Glutamatergic neuron (in vitro differentiated cells): ENCODE measurements at regions not wholly inside any gene's neighbourhood (a gene's known extent, or its start where the extent isn't known, plus 50 kb on each side); places are given as distances from the start of the nearest gene placed in this dataset.

Source experiments
- DNase-seq: peaks from one replicate; pipeline ENCODE4 v3.0.0; 2022
- H3K27ac Mint-ChIP-seq: one replicate; pipeline ENCODE4 v1.8.0; 2020; ENCODE audit warnings: mild to moderate bottlenecking, mixed read lengths, inconsistent platforms; ENCODE audit not compliant: unreplicated experiment
- H3K27me3 Mint-ChIP-seq: one replicate; pipeline ENCODE4 v1.8.0; 2020; ENCODE audit warnings: mild to moderate bottlenecking, moderate library complexity, mixed read lengths, inconsistent platforms; ENCODE audit not compliant: unreplicated experiment
- H3K36me3 Mint-ChIP-seq: one replicate; pipeline ENCODE4 v1.8.0; 2020; ENCODE audit warnings: mild to moderate bottlenecking, mixed read lengths, inconsistent platforms; ENCODE audit not compliant: unreplicated experiment
- H3K4me1 Mint-ChIP-seq: one replicate; pipeline ENCODE4 v1.8.0; 2020; ENCODE audit warnings: mild to moderate bottlenecking, low read depth, mixed read lengths, inconsistent platforms; ENCODE audit not compliant: unreplicated experiment
- H3K4me3 Mint-ChIP-seq: one replicate; pipeline ENCODE4 v1.8.0; 2020; ENCODE audit warnings: mild to moderate bottlenecking, mixed read lengths, inconsistent platforms; ENCODE audit not compliant: unreplicated experiment
- H3K9me3 Mint-ChIP-seq: one replicate; pipeline ENCODE4 v1.8.0; 2020; ENCODE audit warnings: mild to moderate bottlenecking, moderate library complexity, mixed read lengths, inconsistent platforms; ENCODE audit not compliant: unreplicated experiment
- TF ChIP-seq, protein P1 (sequence below): fragments of 200-600 bp; sonication (generic); IDR thresholded peaks from one replicate; pipeline ENCODE4 v1.5.0; 2021; ENCODE audit not compliant: partially characterized antibody, unreplicated experiment

DNA sequence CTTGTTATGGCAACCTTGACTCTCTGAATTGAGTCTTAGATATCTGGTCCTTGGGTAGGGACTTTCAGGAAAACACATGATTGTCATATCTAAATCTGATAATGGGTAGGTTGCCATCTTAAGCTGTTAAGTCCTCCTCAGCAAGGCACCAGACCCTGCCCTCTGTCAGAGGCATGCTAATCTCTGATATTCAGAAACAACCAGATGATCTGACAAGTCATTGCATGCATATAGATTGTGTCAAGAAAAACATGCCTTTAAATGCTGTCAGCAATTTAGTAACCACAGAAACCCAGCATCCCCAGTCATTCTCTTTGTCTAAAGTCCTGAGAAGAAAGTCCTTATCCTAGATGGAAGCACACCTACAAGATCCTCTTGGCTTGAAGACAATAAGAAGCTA, 149.1 kb downstream of the EDN1 start:
- DNase-seq: no peak
- Mint-ChIP-seq H3K4me1 (peaks cover 4% of the 10 kb centered on the region), H3K4me3 (no peak overlapping the region), H3K27ac (no peak overlapping the region), H3K9me3 (no peaks in the 10 kb centered on the region), H3K27me3 (no peaks in the 10 kb centered on the region), H3K36me3 (no peaks in the 10 kb centered on the region)
- TF ChIP-seq, protein P1, sequence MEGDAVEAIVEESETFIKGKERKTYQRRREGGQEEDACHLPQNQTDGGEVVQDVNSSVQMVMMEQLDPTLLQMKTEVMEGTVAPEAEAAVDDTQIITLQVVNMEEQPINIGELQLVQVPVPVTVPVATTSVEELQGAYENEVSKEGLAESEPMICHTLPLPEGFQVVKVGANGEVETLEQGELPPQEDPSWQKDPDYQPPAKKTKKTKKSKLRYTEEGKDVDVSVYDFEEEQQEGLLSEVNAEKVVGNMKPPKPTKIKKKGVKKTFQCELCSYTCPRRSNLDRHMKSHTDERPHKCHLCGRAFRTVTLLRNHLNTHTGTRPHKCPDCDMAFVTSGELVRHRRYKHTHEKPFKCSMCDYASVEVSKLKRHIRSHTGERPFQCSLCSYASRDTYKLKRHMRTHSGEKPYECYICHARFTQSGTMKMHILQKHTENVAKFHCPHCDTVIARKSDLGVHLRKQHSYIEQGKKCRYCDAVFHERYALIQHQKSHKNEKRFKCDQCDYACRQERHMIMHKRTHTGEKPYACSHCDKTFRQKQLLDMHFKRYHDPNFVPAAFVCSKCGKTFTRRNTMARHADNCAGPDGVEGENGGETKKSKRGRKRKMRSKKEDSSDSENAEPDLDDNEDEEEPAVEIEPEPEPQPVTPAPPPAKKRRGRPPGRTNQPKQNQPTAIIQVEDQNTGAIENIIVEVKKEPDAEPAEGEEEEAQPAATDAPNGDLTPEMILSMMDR: no peak

DNA sequence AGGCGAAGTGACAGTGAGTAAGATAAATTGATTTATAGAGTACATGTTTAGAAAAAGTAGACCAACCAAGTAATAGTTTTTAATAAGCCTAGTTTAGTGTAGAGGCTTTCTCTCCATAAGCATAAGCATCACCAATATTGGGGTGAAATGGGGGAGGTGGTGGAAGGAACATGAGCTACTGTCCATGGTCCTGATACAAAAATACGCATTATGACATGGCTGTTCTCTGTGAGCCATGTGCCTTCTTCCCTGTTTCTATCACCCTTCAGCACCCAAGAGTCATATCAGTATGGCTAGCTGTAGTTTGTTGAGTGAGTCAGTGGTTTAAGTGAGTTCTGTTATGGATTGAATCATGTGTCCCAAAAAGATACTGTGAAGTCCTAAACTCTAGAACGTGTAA, 150.8 kb downstream of the EDN1 start:
- Mint-ChIP-seq H3K4me3 (no peak overlapping the region), H3K36me3 (no peaks in the 10 kb centered on the region), H3K27ac (no peak overlapping the region), H3K4me1 (peaks cover 4% of the 10 kb centered on the region), H3K9me3 (no peaks in the 10 kb centered on the region), H3K27me3 (no peaks in the 10 kb centered on the region)
- no peak for DNase-seq
- TF ChIP-seq, protein P1: no peak

DNA sequence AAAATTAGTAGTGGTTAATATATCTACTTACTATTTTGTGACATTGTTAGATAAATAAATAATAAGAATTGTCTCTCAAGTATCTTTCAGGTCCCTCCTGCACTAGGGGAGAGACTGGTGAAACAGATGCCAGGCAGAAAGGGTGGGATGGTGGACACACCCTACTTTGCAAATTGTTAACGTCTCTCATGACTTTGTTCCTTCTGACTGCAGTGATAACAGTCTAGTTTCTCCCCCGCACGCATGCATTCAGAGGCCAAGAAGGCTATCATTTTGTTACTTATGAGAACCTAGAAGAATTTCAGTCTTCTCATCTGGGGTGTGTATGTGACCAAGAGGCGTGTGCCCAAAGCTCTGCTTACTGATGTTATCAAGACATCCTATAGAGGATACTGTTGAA, 152.3 kb downstream of the EDN1 start:
- no peak for DNase-seq
- H3K27me3 Mint-ChIP-seq: no peaks in the 10 kb centered on the region
- peaks cover 4% of the 10 kb centered on the region for H3K4me1 Mint-ChIP-seq
- H3K9me3 Mint-ChIP-seq: no peaks in the 10 kb centered on the region
- no peaks in the 10 kb centered on the region for H3K36me3 Mint-ChIP-seq
- TF ChIP-seq, protein P1: no peak
- no peak overlapping the region for H3K4me3 Mint-ChIP-seq
- no peak overlapping the region for H3K27ac Mint-ChIP-seq

DNA sequence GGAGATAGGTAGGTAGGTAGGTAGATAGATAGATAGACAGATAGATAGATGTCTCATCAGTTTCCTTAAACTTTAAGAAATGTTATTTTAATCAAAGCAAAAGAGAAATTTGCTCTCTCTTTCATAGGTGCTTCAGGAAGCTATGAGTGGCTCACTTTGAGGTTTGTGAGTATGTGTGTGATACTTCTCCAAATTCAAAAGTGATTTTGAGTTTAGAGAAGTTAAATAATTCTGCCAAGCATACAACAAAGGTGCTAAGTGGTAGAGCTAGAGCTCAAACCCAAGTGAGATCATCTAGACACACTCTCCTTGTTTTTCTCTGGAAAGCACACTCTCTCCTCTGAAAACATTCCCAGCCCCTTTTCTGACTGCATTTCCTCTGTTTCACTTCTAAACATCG, 156.2 kb downstream of the EDN1 start:
- no peak for DNase-seq
- H3K4me1 Mint-ChIP-seq: peaks cover 4% of the 10 kb centered on the region
- TF ChIP-seq, protein P1: no peak
- no peak overlapping the region for H3K27ac Mint-ChIP-seq
- no peaks in the 10 kb centered on the region for H3K36me3 Mint-ChIP-seq
- H3K27me3 Mint-ChIP-seq: no peaks in the 10 kb centered on the region
- H3K9me3 Mint-ChIP-seq: no peaks in the 10 kb centered on the region
- no peak overlapping the region for H3K4me3 Mint-ChIP-seq

DNA sequence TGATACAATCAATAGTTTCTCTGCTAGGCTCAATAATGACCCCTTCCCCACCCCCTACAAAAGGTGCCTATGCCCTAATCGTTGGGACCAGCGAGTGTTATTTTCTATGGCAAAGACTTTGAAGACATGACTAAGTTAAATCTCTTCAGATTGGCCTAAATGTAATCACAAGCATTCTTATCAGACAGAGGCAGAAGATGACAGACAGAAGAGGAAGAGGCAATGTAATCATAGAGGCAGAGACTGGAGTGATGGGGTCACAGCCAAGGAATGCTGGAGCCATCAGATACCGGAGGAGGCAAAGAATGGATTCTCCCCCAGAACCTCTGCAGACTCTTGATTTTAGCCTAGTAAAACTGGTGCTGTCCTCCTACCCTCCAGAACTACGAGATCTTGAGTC, 159.3 kb downstream of the EDN1 start:
- Mint-ChIP-seq H3K27me3 (no peaks in the 10 kb centered on the region), H3K4me3 (no peak overlapping the region), H3K4me1 (no peaks in the 10 kb centered on the region), H3K36me3 (peaks cover 9% of the 10 kb centered on the region), H3K9me3 (peaks cover 2% of the 10 kb centered on the region), H3K27ac (no peak overlapping the region)
- TF ChIP-seq, protein P1: no peak
- DNase-seq: no peak
